T47D (cell line): ENCODE measurements at regions not wholly inside any gene's neighbourhood (a gene's known extent, or its start where the extent isn't known, plus 50 kb on each side); places are given as distances from the start of the nearest gene placed in this dataset.
A peak's percentile ranks its signal among the peaks of the same experiment; 100 is the strongest.

ENCODE experiments used
- DNase-seq, 2 experiments: peaks; one replicate each; pipeline versions ENCODE4 v3.0.0 to v3.0.0-alpha.2; 2011 to 2012; ENCODE audit warnings: low read depth in 1 of 2, low spot score in 1 of 2
- JUND ChIP-seq: IDR thresholded peaks from 2 replicates; pipeline ENCODE4 v1.6.1; 2012; ENCODE audit warnings: low read depth
- in situ Hi-C: cut with HindIII; loops from 2 replicates; pipeline ENCODE4 v1.10.0; 2016; ENCODE audit warnings: low sequenced_read_pairs, low pct_unique_long_range_greater_than_20kb

DNA sequence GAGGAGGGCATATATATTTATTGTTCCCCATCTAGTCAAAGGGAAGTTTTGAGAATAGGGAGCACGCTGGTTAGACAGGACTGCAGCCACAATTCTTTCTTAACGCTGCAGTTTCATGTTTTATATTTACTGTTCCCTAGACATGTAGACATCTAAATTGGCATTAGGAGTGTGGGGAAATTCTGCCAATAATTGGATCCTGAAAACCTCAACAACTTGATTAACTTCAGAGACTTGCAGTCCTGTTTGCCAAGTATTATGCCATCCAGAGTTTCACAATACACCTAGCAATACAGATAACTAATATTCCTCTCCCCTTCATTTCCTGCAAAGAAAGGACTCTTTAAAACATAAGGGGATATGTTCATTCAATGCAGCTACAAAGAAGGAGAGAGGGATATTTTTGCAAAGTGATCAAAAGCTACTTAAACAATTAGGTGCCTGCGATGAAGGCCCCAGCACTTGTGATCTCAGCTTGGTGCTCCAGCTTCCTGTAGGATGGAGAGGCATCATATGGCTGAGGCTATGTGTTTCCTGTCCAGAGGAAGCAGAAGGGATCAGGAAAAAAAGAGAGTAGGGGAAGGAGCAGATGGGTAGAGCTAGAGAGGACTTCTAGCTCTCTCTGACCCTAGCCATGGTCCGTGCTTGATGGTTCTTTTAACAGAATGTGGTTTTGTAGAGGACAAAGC is 264.4 kb downstream of the MTX2 start:
- no peak for TF ChIP-seq JUND
- in situ Hi-C loops = no loop called here
- DNase-seq = no peak

GRCh38 chr2:176534798-176535466 is 265.7 kb downstream of the MTX2 start:
- in situ Hi-C loops = no loop called here
- no peak for DNase-seq
- TF ChIP-seq JUND = no peak

DNA sequence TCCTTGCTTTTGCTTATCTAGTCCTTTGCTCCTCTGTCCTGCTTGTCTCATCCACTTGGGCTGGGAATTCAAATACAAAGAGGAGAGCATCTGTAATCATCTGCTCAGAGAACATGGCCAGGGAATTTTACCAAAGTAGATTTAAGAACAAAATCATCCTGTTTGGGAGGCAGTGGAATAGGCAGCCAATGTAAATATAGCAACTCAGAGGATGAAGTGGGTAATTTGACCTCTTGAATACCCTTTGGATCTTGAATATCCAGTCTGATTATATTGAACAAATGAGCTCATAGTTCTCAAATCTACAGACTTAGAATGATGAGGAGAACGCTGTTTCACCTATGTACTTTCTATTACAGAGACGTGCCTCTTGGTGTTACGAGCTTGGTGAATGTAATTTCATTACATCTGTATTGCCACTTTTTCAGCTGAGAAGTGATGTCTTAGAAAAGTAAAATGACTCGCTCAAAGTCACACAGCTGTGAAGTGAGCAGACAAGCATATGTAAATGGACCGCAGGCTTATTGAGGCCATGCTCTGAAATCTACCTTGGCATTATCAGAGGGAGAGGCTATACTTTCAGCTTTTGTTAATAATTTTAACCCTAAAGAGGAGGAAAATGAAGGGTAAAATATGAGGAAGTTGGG is 266.3 kb downstream of the MTX2 start:
- in situ Hi-C loops = no loop called here
- no peak for DNase-seq
- TF ChIP-seq JUND = no peak

DNA sequence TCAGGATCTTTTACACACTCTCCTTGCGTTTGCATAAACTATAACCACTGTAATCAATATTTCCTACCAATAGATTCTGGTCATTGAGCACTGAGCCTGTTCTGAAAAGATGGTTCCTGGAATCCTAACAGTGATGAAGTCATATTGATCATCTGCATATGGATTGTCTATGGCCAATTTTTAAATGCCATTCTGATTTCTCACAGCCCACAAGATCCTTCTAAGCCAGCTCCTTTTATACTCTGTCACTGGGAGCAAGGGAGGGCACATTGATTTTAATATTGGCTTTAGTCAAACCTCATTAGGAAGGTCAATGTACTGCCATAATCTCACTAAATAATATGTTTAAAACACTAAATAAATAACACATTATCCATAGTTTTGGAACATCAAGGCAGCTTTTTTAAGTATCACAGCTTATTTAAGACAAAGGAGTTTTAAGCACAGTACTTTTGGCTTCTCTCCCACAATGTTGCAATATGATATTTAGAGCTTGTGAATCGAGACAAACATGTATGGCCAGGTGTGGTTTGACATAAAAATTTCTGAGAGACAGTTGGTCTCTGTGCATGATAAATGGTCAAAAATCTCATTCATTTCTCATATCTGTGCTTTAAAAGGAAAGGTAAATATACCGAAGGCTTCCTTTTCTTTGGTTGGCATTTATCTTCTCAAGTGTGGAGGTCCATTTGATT is 267.3 kb downstream of the MTX2 start:
- TF ChIP-seq JUND = no peak
- in situ Hi-C loops = no loop called here
- DNase-seq = peak in 1 of 2 experiments; percentile 42

DNA sequence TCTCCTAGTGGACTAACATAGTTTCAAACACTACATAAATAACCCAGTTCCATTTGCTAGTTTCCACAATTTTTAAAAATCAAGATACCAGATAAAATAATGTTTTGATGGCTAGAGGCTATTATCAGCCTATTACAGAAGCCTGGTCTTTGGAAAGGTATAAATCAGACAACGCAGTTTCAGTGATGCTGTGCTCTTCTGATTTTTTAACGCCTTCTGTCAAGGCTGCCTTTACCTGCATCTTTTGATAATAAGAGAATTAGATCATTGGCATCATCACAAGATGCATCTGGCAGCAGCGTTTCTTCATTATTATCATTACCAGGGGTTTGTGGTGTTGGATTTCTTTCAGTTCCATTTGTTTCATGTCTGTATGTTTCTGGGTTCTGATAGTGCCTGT is 268.7 kb downstream of the MTX2 start:
- in situ Hi-C loops = no loop called here
- no peak for DNase-seq
- no peak for TF ChIP-seq JUND

GRCh38 chr2:176540995-176541394 is 271.8 kb downstream of the MTX2 start:
- in situ Hi-C loops = no loop called here
- no peak for TF ChIP-seq JUND
- no peak for DNase-seq

DNA sequence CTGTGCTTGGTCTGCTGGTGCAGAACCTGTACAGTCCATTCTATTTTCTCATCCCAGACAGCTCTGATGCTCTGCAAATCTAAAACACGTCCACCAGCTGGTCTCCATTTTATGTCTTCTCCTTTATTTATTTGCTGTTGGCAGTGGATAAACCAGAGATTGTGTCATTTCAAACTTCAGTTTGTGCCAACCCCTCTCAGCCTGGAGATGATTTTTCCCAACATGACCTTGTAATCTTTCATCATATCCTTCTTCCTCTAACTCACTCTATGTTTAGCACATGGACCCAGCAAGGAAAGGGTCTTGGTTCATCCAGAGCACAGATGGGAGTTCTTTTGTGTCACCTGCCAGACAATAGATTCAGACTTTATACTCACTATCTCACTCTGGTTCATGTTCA is 273.2 kb downstream of the MTX2 start:
- no peak for TF ChIP-seq JUND
- DNase-seq = no peak
- in situ Hi-C loops = no loop called here

DNA sequence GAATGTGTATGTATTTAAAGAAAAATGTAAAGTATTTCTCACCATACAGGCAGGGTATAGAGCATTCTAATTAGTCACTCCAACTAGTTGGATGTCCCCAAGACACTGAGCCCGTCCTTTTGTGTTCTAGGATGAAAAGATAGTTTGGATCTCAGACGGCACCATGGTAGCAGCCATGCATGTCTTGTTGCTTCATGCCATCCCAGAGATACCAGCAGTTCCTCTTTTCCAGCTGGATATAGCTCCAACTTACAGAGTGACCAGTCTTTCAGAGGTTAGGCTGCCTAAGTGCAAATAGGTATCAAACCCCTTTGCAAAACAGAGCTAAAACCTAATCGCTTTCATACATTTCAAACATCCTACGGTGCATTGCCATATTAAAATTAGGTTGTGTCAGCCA is 275.3 kb downstream of the MTX2 start:
- no peak for DNase-seq
- TF ChIP-seq JUND = no peak
- in situ Hi-C loops = no loop called here

GRCh38 chr2:176544991-176545956 is 276.0 kb downstream of the MTX2 start:
- in situ Hi-C loops = no loop called here
- DNase-seq = no peak
- TF ChIP-seq JUND = no peak

DNA sequence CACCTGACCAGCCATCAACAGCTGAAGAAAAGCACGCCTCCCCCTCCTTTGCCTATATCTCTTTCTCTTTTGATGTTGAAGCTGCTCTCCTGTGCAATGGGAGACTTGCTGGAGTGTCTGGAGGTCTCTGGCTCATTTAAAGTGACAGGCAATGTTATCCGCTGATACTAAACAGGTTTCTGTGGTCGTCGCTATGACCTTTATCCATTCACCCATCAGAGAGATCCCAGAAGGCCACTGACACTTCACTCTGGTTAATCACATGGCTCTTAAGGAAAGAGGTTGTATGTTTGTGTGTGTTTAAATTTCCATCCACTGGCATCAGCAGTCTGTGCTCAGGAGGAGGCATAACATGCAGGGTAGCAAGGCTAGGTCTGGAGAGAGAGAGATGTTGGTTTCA is 277.3 kb downstream of the MTX2 start:
- DNase-seq = no peak
- TF ChIP-seq JUND = no peak
- in situ Hi-C loops = no loop called here

- TF ChIP-seq JUND = no peak
- in situ Hi-C loops = no loop called here
- DNase-seq = no peak
These were observed 283.4 kb downstream of the MTX2 start for GRCh38 chr2:176552501-176553135.
